Suprapubic skin (tissue), 4 donors: ENCODE measurements at regions not wholly inside any gene's neighbourhood (a gene's known extent, or its start where the extent isn't known, plus 50 kb on each side); places are given as distances from the start of the nearest gene placed in this dataset.
"Not testable (repeated sequence)": the region's sequence is repeated elsewhere in the genome, so short reads cannot be mapped to it uniquely, and the experiment has no call there.

Experiments
- DNase-seq, 2 donors: peaks; one replicate each; pipeline ENCODE4 v3.0.0-alpha.2; 2019; ENCODE audit warnings: low spot score in 2 of 2
- H3K27ac ChIP-seq: fragments of 200-600 bp; sonication (generic); one replicate; pipeline ENCODE4 v1.5.1; 2019
- H3K27me3 ChIP-seq: fragments of 200-600 bp; sonication (generic); one replicate; pipeline ENCODE4 v1.5.1; 2019
- H3K36me3 ChIP-seq: fragments of 200-600 bp; sonication (generic); one replicate; pipeline ENCODE4 v1.5.1; 2019
- H3K4me1 ChIP-seq: fragments of 200-600 bp; sonication (generic); one replicate; pipeline ENCODE4 v1.5.1; 2019
- H3K4me3 ChIP-seq: fragments of 200-600 bp; sonication (generic); one replicate; pipeline ENCODE4 v1.5.1; 2019; ENCODE audit warnings: mild to moderate bottlenecking
- H3K9me3 ChIP-seq: fragments of 200-600 bp; sonication (generic); one replicate; pipeline ENCODE4 v1.5.1; 2019
- CTCF ChIP-seq, 2 donors: fragments of 200-600 bp in 1 of 2; fragments of 450-650 bp in 1 of 2; sonication (generic) in 1 of 2; IDR thresholded peaks; one replicate each; pipeline ENCODE4 v1.5.1; 2016 to 2019; ENCODE audit warnings: antibody characterized with exemption in 2 of 2, mild to moderate bottlenecking in 1 of 2, moderate library complexity in 1 of 2
- EP300 ChIP-seq: sonication (generic); formaldehyde crosslinking; IDR thresholded peaks from one replicate; pipeline ENCODE4 v1.6.1; 2017; ENCODE audit warnings: antibody characterized with exemption
- POLR2A ChIP-seq, 2 donors: fragments of 450-650 bp; IDR thresholded peaks; one replicate each; pipeline ENCODE4 v1.6.1; 2017; ENCODE audit warnings: antibody characterized with exemption in 2 of 2, mild to moderate bottlenecking in 2 of 2, moderate library complexity in 2 of 2
- POLR2AphosphoS5 ChIP-seq, 3 donors: sonication (generic); formaldehyde crosslinking; IDR thresholded peaks; one replicate each; pipeline ENCODE4 v1.6.1; 2017; ENCODE audit warnings: antibody characterized with exemption in 3 of 3
- WGBS: methylation state at CpG from one replicate; pipeline ENCODE4 v1.1.5; 2018; 5-methylcytosine and 5-hydroxymethylcytosine counted together

GRCh38 chr1:172834609-172835008 is 175.7 kb downstream of the FASLG start:
- H3K4me3 ChIP-seq: no peak overlapping the region
- WGBS: 89% methylated on average over 5 of the region's 5 CpGs
- H3K9me3 ChIP-seq: no peaks in the 10 kb centered on the region
- no peak for DNase-seq
- H3K4me1 ChIP-seq: peaks cover 3% of the 10 kb centered on the region
- H3K27ac ChIP-seq: no peak overlapping the region
- H3K36me3 ChIP-seq: no peaks in the 10 kb centered on the region
- no peaks in the 10 kb centered on the region for H3K27me3 ChIP-seq
- TF ChIP-seq EP300 (no peak), POLR2A (IDR thresholded peaks at IDR 0.05) (no peak), POLR2AphosphoS5 (IDR thresholded peaks at IDR 0.05) (no peak), CTCF (IDR thresholded peaks at IDR 0.05) (no peak)

- Histone ChIP-seq H3K36me3 (no peaks in the 10 kb centered on the region), H3K27me3 (no peaks in the 10 kb centered on the region)
- WGBS: 92% methylated on average over 2 of the region's 2 CpGs
Observed at GRCh38 chr1:172835834-172836233, 176.9 kb downstream of the FASLG start.

GRCh38 chr1:172837816-172838679 is 179.1 kb downstream of the FASLG start:
- peaks cover 3% of the 10 kb centered on the region for H3K4me1 ChIP-seq
- 71% methylated on average over 6 of the region's 6 CpGs for WGBS
- no peaks in the 10 kb centered on the region for H3K9me3 ChIP-seq
- TF ChIP-seq POLR2AphosphoS5 (IDR thresholded peaks at IDR 0.05) (no peak), CTCF (IDR thresholded peaks at IDR 0.05) (no peak), POLR2A (IDR thresholded peaks at IDR 0.05) (no peak), EP300 (no peak)
- H3K4me3 ChIP-seq: no peak overlapping the region
- H3K27me3 ChIP-seq: no peaks in the 10 kb centered on the region
- H3K27ac ChIP-seq: no peak overlapping the region
- H3K36me3 ChIP-seq: no peaks in the 10 kb centered on the region
- no peak for DNase-seq

More at GRCh38 chr1:172835834-172836233, 176.9 kb downstream of the FASLG start:
- no peaks in the 10 kb centered on the region for H3K9me3 ChIP-seq
- DNase-seq: no peak
- H3K27ac ChIP-seq: no peak overlapping the region
- peaks cover 3% of the 10 kb centered on the region for H3K4me1 ChIP-seq
- no peak overlapping the region for H3K4me3 ChIP-seq
- no peak for TF ChIP-seq EP300
- TF ChIP-seq POLR2A (IDR thresholded peaks at IDR 0.05): no peak
- no peak for TF ChIP-seq POLR2AphosphoS5 (IDR thresholded peaks at IDR 0.05)
- TF ChIP-seq CTCF (IDR thresholded peaks at IDR 0.05): no peak

- H3K4me1 ChIP-seq: peaks cover 3% of the 10 kb centered on the region
- no peak for DNase-seq
- H3K36me3 ChIP-seq: no peaks in the 10 kb centered on the region
- WGBS: 75% methylated on average over 4 of the region's 4 CpGs
- no peak for TF ChIP-seq CTCF (IDR thresholded peaks at IDR 0.05)
- no peak for TF ChIP-seq POLR2A (IDR thresholded peaks at IDR 0.05)
- no peak for TF ChIP-seq EP300
- no peak for TF ChIP-seq POLR2AphosphoS5 (IDR thresholded peaks at IDR 0.05)
- no peak overlapping the region for H3K4me3 ChIP-seq
- no peaks in the 10 kb centered on the region for H3K27me3 ChIP-seq
- no peaks in the 10 kb centered on the region for H3K9me3 ChIP-seq
- H3K27ac ChIP-seq: no peak overlapping the region
Observed at GRCh38 chr1:172838680-172839313, 179.9 kb downstream of the FASLG start.

GRCh38 chr1:172839639-172840038 is 180.7 kb downstream of the FASLG start:
- not testable (repeated sequence) for H3K9me3 ChIP-seq, DNase-seq, H3K4me1 ChIP-seq, H3K27me3 ChIP-seq, H3K4me3 ChIP-seq, H3K27ac ChIP-seq, H3K36me3 ChIP-seq
- WGBS: 97% methylated on average over 8 of the region's 8 CpGs
